Muscle of leg (tissue), 3 donors: ENCODE measurements at regions not wholly inside any gene's neighbourhood (a gene's known extent, or its start where the extent isn't known, plus 50 kb on each side); places are given as distances from the start of the nearest gene placed in this dataset.
"Not testable (repeated sequence)": the region's sequence is repeated elsewhere in the genome, so short reads cannot be mapped to it uniquely, and the experiment has no call there.

Experiments used
- DNase-seq: peaks from one replicate; pipeline ENCODE4 v3.0.0; 2013
- H3K27ac ChIP-seq: one replicate; pipeline ENCODE4 v1.5.1; 2013; ENCODE audit warnings: mild to moderate bottlenecking, low read length, control low read depth
- H3K27me3 ChIP-seq: one replicate; pipeline ENCODE4 v1.6.1; 2013; ENCODE audit warnings: low read length; ENCODE audit not compliant: control insufficient read depth, insufficient read depth
- H3K36me3 ChIP-seq: one replicate; pipeline ENCODE4 v1.6.1; 2013; ENCODE audit warnings: low read length; ENCODE audit not compliant: control insufficient read depth, insufficient read depth
- H3K4me1 ChIP-seq: one replicate; pipeline ENCODE4 v1.6.1; 2013; ENCODE audit warnings: low read length; ENCODE audit not compliant: control insufficient read depth, insufficient read depth
- H3K4me3 ChIP-seq: one replicate; pipeline ENCODE4 v1.5.1; 2013; ENCODE audit warnings: low read length, control low read depth
- H3K9me3 ChIP-seq: replicated peaks from 2 replicates; pipeline ENCODE4 v1.6.1; 2013; ENCODE audit warnings: low read depth, low read length; ENCODE audit not compliant: control insufficient read depth
- WGBS: methylation state at CpG from one replicate; pipeline ENCODE4 v1.1.5; 2013; ENCODE audit warnings: missing lambda C conversion rate; ENCODE audit not compliant: insufficient coverage; 5-methylcytosine and 5-hydroxymethylcytosine counted together

GRCh38 chr12:9396367-9396766, 188.2 kb upstream of the PZP start:
- H3K27me3 ChIP-seq, H3K27ac ChIP-seq, H3K4me1 ChIP-seq, H3K36me3 ChIP-seq, H3K9me3 ChIP-seq, H3K4me3 ChIP-seq, DNase-seq: not testable (repeated sequence)
- 90% methylated on average over 4 of the region's 14 CpGs for WGBS

GRCh38 chr12:9395220-9395619, 187.0 kb upstream of the PZP start:
- not testable (repeated sequence) for H3K36me3 ChIP-seq, DNase-seq, H3K27me3 ChIP-seq, H3K9me3 ChIP-seq, H3K4me1 ChIP-seq, H3K27ac ChIP-seq, H3K4me3 ChIP-seq
- no CpG with 5 or more reads among the region's 5 CpGs for WGBS

GRCh38 chr12:9392842-9393241, 184.6 kb upstream of the PZP start:
- Histone ChIP-seq H3K27me3 (no peaks in the 10 kb centered on the region), H3K9me3 (no peaks in the 10 kb centered on the region), H3K27ac (no peak overlapping the region), H3K36me3 (no peaks in the 10 kb centered on the region), H3K4me3 (no peak overlapping the region), H3K4me1 (no peaks in the 10 kb centered on the region)
- DNase-seq, result no peak
- WGBS, result no CpG with 5 or more reads among the region's 1 CpG

- DNase-seq, result no peak
- Histone ChIP-seq H3K4me3 (no peak overlapping the region), H3K27me3 (no peaks in the 10 kb centered on the region), H3K9me3 (no peaks in the 10 kb centered on the region), H3K36me3 (no peaks in the 10 kb centered on the region), H3K4me1 (no peaks in the 10 kb centered on the region), H3K27ac (no peak overlapping the region)
- WGBS, result no CpG with 5 or more reads among the region's 2 CpGs
Observed at GRCh38 chr12:9391815-9392214, 183.6 kb upstream of the PZP start.

- no peaks in the 10 kb centered on the region for H3K36me3 ChIP-seq
- H3K9me3 ChIP-seq, result no peaks in the 10 kb centered on the region
- DNase-seq, result peak; percentile 47
- no peak overlapping the region for H3K27ac ChIP-seq
- no peaks in the 10 kb centered on the region for H3K27me3 ChIP-seq
- H3K4me1 ChIP-seq, result no peaks in the 10 kb centered on the region
- no peak overlapping the region for H3K4me3 ChIP-seq
- WGBS, result no CpG with 5 or more reads among the region's 3 CpGs
Observed at GRCh38 chr12:9390761-9391160, 182.6 kb upstream of the PZP start.

- 60% methylated on average over 8 of the region's 10 CpGs for WGBS
Observed at GRCh38 chr12:9389796-9390195, 181.6 kb upstream of the PZP start.

GRCh38 chr12:9388379-9388778, 180.2 kb upstream of the PZP start:
- Histone ChIP-seq H3K4me3 (no peak overlapping the region), H3K27me3 (no peaks in the 10 kb centered on the region), H3K36me3 (no peaks in the 10 kb centered on the region), H3K4me1 (no peaks in the 10 kb centered on the region), H3K9me3 (no peaks in the 10 kb centered on the region), H3K27ac (peak overlapping the region; percentile 63)
- DNase-seq, result no peak
- 70% methylated on average over 5 of the region's 8 CpGs for WGBS

More at GRCh38 chr12:9389796-9390195, 181.6 kb upstream of the PZP start:
- DNase-seq, result no peak
- H3K4me3 ChIP-seq, result no peak overlapping the region
- H3K36me3 ChIP-seq, result no peaks in the 10 kb centered on the region
- H3K27ac ChIP-seq, result no peak overlapping the region
- no peaks in the 10 kb centered on the region for H3K4me1 ChIP-seq
- no peaks in the 10 kb centered on the region for H3K9me3 ChIP-seq
- H3K27me3 ChIP-seq, result no peaks in the 10 kb centered on the region

GRCh38 chr12:9387450-9387849, 179.3 kb upstream of the PZP start:
- Histone ChIP-seq H3K4me3 (no peak overlapping the region), H3K27me3 (no peaks in the 10 kb centered on the region), H3K36me3 (no peaks in the 10 kb centered on the region), H3K9me3 (no peaks in the 10 kb centered on the region), H3K4me1 (no peaks in the 10 kb centered on the region), H3K27ac (peak overlapping the region; percentile 63)
- WGBS, result no CpG with 5 or more reads among the region's 2 CpGs
- DNase-seq, result peak; percentile 34

GRCh38 chr12:9383585-9383984, 175.4 kb upstream of the PZP start:
- H3K27me3 ChIP-seq, result no peaks in the 10 kb centered on the region
- H3K27ac ChIP-seq, result no peak overlapping the region
- 43% methylated on average over 1 of the region's 4 CpGs for WGBS
- H3K9me3 ChIP-seq, result no peaks in the 10 kb centered on the region
- no peak overlapping the region for H3K4me3 ChIP-seq
- no peaks in the 10 kb centered on the region for H3K36me3 ChIP-seq
- no peak for DNase-seq
- no peaks in the 10 kb centered on the region for H3K4me1 ChIP-seq

GRCh38 chr12:9381619-9382018, 173.4 kb upstream of the PZP start:
- Histone ChIP-seq H3K27me3 (no peaks in the 10 kb centered on the region), H3K4me3 (no peak overlapping the region), H3K9me3 (no peaks in the 10 kb centered on the region), H3K27ac (no peak overlapping the region), H3K4me1 (no peaks in the 10 kb centered on the region), H3K36me3 (no peaks in the 10 kb centered on the region)
- no CpG with 5 or more reads among the region's 2 CpGs for WGBS
- DNase-seq, result no peak

GRCh38 chr12:9380650-9381049, 172.5 kb upstream of the PZP start:
- no peaks in the 10 kb centered on the region for H3K4me1 ChIP-seq

More at GRCh38 chr12:9380650-9381049, 172.5 kb upstream of the PZP start:
- DNase-seq, result no peak
- no peaks in the 10 kb centered on the region for H3K27me3 ChIP-seq
- no peaks in the 10 kb centered on the region for H3K9me3 ChIP-seq
- 89% methylated on average over 4 of the region's 4 CpGs for WGBS
- no peak overlapping the region for H3K27ac ChIP-seq
- H3K36me3 ChIP-seq, result no peaks in the 10 kb centered on the region
- no peak overlapping the region for H3K4me3 ChIP-seq
